ENCODE measurements at regions not wholly inside any gene's neighbourhood (a gene's known extent, or its start where the extent isn't known, plus 50 kb on each side); places are given as distances from the start of the nearest gene placed in this dataset.
A peak's percentile ranks its signal among the peaks of the same experiment; 100 is the strongest.

- Histone ChIP-seq H3K27me3 (ENCODE audit: low read depth) (no peaks in the 10 kb centered on the region), H3K4me3 (no peak overlapping the region), H3K27ac (no peak overlapping the region), H3K9me3 (no peaks in the 10 kb centered on the region), H3K36me3 (no peaks in the 10 kb centered on the region), H3K4me1 (peaks cover 16% of the 10 kb centered on the region)
- DNase-seq = peak; percentile 26
- peak in 1 of 2 donors; percentile 30 for ATAC-seq
- TF ChIP-seq CTCF (IDR thresholded peaks at IDR 0.05) = no peak
- intact Hi-C loops (cut with DNase I) = loop anchor here (10.0 kb wide), 1 partner anchor 286 kb away; no protein-coding TSS in a partner anchor
Observed at GRCh38 chr7:86949052-86949778, 110.2 kb downstream of the ELAPOR2 start.

- no peak for TF ChIP-seq CTCF (IDR thresholded peaks at IDR 0.05)
- ATAC-seq (peak in 1 of 2 donors; percentile 13), DNase-seq (no peak)
- H3K9me3 ChIP-seq = no peaks in the 10 kb centered on the region
- H3K27me3 ChIP-seq (ENCODE audit: low read depth) = no peaks in the 10 kb centered on the region
- no peak overlapping the region for H3K4me3 ChIP-seq
- H3K4me1 ChIP-seq = peaks cover 13% of the 10 kb centered on the region
- intact Hi-C loops (cut with DNase I) = loop anchor here (10.0 kb wide), 1 partner anchor 287 kb away; no protein-coding TSS in a partner anchor
- no peak overlapping the region for H3K27ac ChIP-seq
- no peaks in the 10 kb centered on the region for H3K36me3 ChIP-seq
Observed at GRCh38 chr7:86947929-86948328, 111.5 kb downstream of the ELAPOR2 start.

- Histone ChIP-seq H3K4me1 (peaks cover 13% of the 10 kb centered on the region), H3K27ac (no peak overlapping the region), H3K4me3 (no peak overlapping the region), H3K9me3 (no peaks in the 10 kb centered on the region), H3K36me3 (no peaks in the 10 kb centered on the region), H3K27me3 (ENCODE audit: low read depth) (no peaks in the 10 kb centered on the region)
- no peak for TF ChIP-seq CTCF (IDR thresholded peaks at IDR 0.05)
- no peak for DNase-seq
- intact Hi-C loops (cut with DNase I) = loop anchor here (10.0 kb wide), 1 partner anchor 291 kb away; no protein-coding TSS in a partner anchor
- ATAC-seq = peak in 1 of 2 donors; percentile 40
Observed at GRCh38 chr7:86943447-86943846, 116.0 kb downstream of the ELAPOR2 start.

GRCh38 chr7:86942995-86943394 lies 116.5 kb downstream of the ELAPOR2 start:
- Histone ChIP-seq H3K27me3 (ENCODE audit: low read depth) (no peaks in the 10 kb centered on the region), H3K9me3 (no peaks in the 10 kb centered on the region), H3K4me1 (peaks cover 13% of the 10 kb centered on the region), H3K4me3 (no peak overlapping the region), H3K27ac (no peak overlapping the region), H3K36me3 (peaks cover 2% of the 10 kb centered on the region)
- intact Hi-C loops (cut with DNase I) = loop anchor here (10.0 kb wide), 1 partner anchor 292 kb away; no protein-coding TSS in a partner anchor
- DNase-seq (no peak), ATAC-seq (no peak)
- no peak for TF ChIP-seq CTCF (IDR thresholded peaks at IDR 0.05)

- no peak for TF ChIP-seq CTCF (IDR thresholded peaks at IDR 0.05)
- Histone ChIP-seq H3K36me3 (peaks cover 11% of the 10 kb centered on the region), H3K4me1 (peaks cover 5% of the 10 kb centered on the region), H3K27me3 (ENCODE audit: low read depth) (no peaks in the 10 kb centered on the region), H3K27ac (no peak overlapping the region), H3K9me3 (no peaks in the 10 kb centered on the region), H3K4me3 (no peak overlapping the region)
- DNase-seq = no peak
- no peak for ATAC-seq
- intact Hi-C loops (cut with DNase I) = loop anchor here (10.0 kb wide), 1 partner anchor 293 kb away; no protein-coding TSS in a partner anchor
Observed at GRCh38 chr7:86942081-86942480, 117.4 kb downstream of the ELAPOR2 start.
